Peyer's patch (tissue), 4 donors: ENCODE measurements at regions not wholly inside any gene's neighbourhood (a gene's known extent, or its start where the extent isn't known, plus 50 kb on each side); places are given as distances from the start of the nearest gene placed in this dataset.

Experiments
- CTCF ChIP-seq, 6 experiments: fragments of 450-650 bp in 4 of 6; fragments of 200-600 bp in 2 of 6; sonication (generic) in 1 of 6; IDR thresholded peaks; one replicate each; pipeline ENCODE4 v1.5.1; 2017 to 2019; ENCODE audit warnings: antibody characterized with exemption in 6 of 6, mild to moderate bottlenecking in 3 of 6, moderate library complexity in 1 of 6
- POLR2A ChIP-seq, 2 donors: fragments of 450-650 bp; IDR thresholded peaks; one replicate each; pipeline ENCODE4 v1.5.1; 2017; ENCODE audit warnings: antibody characterized with exemption in 2 of 2, mild to moderate bottlenecking in 2 of 2, moderate library complexity in 2 of 2

GRCh38 chr21:30030416-30030815 lies 90.6 kb upstream of the GRIK1 start:
- TF ChIP-seq POLR2A (IDR thresholded peaks at IDR 0.05) (no peak), CTCF (IDR thresholded peaks at IDR 0.05) (no peak)
